SHP77 (cell line): ENCODE measurements at regions not wholly inside any gene's neighbourhood (a gene's known extent, or its start where the extent isn't known, plus 50 kb on each side); places are given as distances from the start of the nearest gene placed in this dataset.

Source experiments
- DNase-seq, 2 experiments: peaks; one replicate each; lab custom pipeline; 2025; lab: John Stamatoyannopoulos, UW

GRCh38 chr20:16220826-16221225 lies 352.4 kb downstream of the KIF16B start:
- no peak for DNase-seq

- DNase-seq: no peak
Observed at GRCh38 chr20:16219182-16219581, 354.1 kb downstream of the KIF16B start.

- no peak for DNase-seq
Observed at GRCh38 chr20:16216914-16217230, 356.4 kb downstream of the KIF16B start.

- no peak for DNase-seq
Observed at GRCh38 chr20:16216227-16216913, 356.9 kb downstream of the KIF16B start.

GRCh38 chr20:16215041-16215440 lies 358.2 kb downstream of the KIF16B start:
- no peak for DNase-seq

GRCh38 chr20:16212790-16213189 lies 360.5 kb downstream of the KIF16B start:
- no peak for DNase-seq

GRCh38 chr20:16209951-16210361 lies 363.3 kb downstream of the KIF16B start:
- DNase-seq: no peak

GRCh38 chr20:16209357-16209756 lies 363.9 kb downstream of the KIF16B start:
- DNase-seq: no peak

- DNase-seq: no peak
Observed at GRCh38 chr20:16208443-16208842, 364.8 kb downstream of the KIF16B start.

- no peak for DNase-seq
Observed at GRCh38 chr20:16206817-16207216, 366.4 kb downstream of the KIF16B start.

GRCh38 chr20:16205507-16205906 lies 367.7 kb downstream of the KIF16B start:
- DNase-seq: no peak

- DNase-seq: no peak
Observed at GRCh38 chr20:16203096-16203495, 370.2 kb downstream of the KIF16B start.

GRCh38 chr20:16201191-16201590 lies 372.1 kb downstream of the KIF16B start:
- peak; percentile 6 to 15 for DNase-seq

GRCh38 chr20:16197696-16198095 lies 375.6 kb downstream of the KIF16B start:
- DNase-seq: no peak

- no peak for DNase-seq
Observed at GRCh38 chr20:16195671-16196070, 377.6 kb downstream of the KIF16B start.

GRCh38 chr20:16194617-16195360 lies 378.5 kb downstream of the KIF16B start:
- no peak for DNase-seq

- no peak for DNase-seq
Observed at GRCh38 chr20:16191496-16191895, 381.8 kb downstream of the KIF16B start.

- no peak for DNase-seq
Observed at GRCh38 chr20:16189371-16189770, 383.9 kb downstream of the KIF16B start.

- DNase-seq: no peak
Observed at GRCh38 chr20:16187956-16188616, 385.2 kb downstream of the KIF16B start.

- DNase-seq: no peak
Observed at GRCh38 chr20:16179919-16180318, 393.3 kb downstream of the KIF16B start.

- DNase-seq: no peak
Observed at GRCh38 chr20:16179371-16179770, 393.9 kb downstream of the KIF16B start.

- no peak for DNase-seq
Observed at GRCh38 chr20:16178546-16179135, 394.6 kb downstream of the KIF16B start.
